Type B pancreatic cell (in vitro differentiated cells): ENCODE measurements at regions not wholly inside any gene's neighbourhood (a gene's known extent, or its start where the extent isn't known, plus 50 kb on each side); places are given as distances from the start of the nearest gene placed in this dataset.

Experiments used
- DNase-seq: peaks from one replicate; pipeline ENCODE4 v3.0.0; 2021; ENCODE audit warnings: mixed read lengths; ENCODE audit not compliant: unreplicated experiment; ENCODE audit errors: extremely low spot score
- H3K27ac Mint-ChIP-seq: 2 replicates; pipeline ENCODE4 v1.8.0; 2021; ENCODE audit warnings: mild to moderate bottlenecking, mixed read lengths
- H3K27me3 Mint-ChIP-seq: 2 replicates; pipeline ENCODE4 v1.8.0; 2021; ENCODE audit warnings: mixed read lengths
- H3K36me3 Mint-ChIP-seq: 2 replicates; pipeline ENCODE4 v1.8.0; 2021; ENCODE audit warnings: mixed read lengths
- H3K4me1 Mint-ChIP-seq: one replicate; pipeline ENCODE4 v1.8.0; 2021; ENCODE audit warnings: mixed read lengths; ENCODE audit not compliant: unreplicated experiment
- H3K4me3 Mint-ChIP-seq: 2 replicates; pipeline ENCODE4 v1.8.0; 2021; ENCODE audit warnings: mild to moderate bottlenecking, mixed read lengths
- H3K9me3 Mint-ChIP-seq: 2 replicates; pipeline ENCODE4 v1.8.0; 2021; ENCODE audit warnings: mixed read lengths
- TF ChIP-seq, protein P1 (sequence below): fragments of 200-600 bp; sonication (generic); conservative IDR thresholded peaks from 2 replicates; pipeline ENCODE4 v1.5.0; 2021; ENCODE audit warnings: antibody characterized with exemption, mild to moderate bottlenecking

- no peak for DNase-seq
- Mint-ChIP-seq H3K9me3 (peaks cover 3% of the 10 kb centered on the region), H3K27me3 (peaks cover under 1% of the 10 kb centered on the region), H3K36me3 (no peaks in the 10 kb centered on the region), H3K4me1 (no peaks in the 10 kb centered on the region), H3K27ac (no peak overlapping the region), H3K4me3 (no peak overlapping the region)
- TF ChIP-seq, protein P1, sequence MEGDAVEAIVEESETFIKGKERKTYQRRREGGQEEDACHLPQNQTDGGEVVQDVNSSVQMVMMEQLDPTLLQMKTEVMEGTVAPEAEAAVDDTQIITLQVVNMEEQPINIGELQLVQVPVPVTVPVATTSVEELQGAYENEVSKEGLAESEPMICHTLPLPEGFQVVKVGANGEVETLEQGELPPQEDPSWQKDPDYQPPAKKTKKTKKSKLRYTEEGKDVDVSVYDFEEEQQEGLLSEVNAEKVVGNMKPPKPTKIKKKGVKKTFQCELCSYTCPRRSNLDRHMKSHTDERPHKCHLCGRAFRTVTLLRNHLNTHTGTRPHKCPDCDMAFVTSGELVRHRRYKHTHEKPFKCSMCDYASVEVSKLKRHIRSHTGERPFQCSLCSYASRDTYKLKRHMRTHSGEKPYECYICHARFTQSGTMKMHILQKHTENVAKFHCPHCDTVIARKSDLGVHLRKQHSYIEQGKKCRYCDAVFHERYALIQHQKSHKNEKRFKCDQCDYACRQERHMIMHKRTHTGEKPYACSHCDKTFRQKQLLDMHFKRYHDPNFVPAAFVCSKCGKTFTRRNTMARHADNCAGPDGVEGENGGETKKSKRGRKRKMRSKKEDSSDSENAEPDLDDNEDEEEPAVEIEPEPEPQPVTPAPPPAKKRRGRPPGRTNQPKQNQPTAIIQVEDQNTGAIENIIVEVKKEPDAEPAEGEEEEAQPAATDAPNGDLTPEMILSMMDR = no peak
These were observed 156.6 kb downstream of the TXNL1 start for GRCh38 chr18:56481751-56482150.

GRCh38 chr18:56479841-56480240 is 158.6 kb downstream of the TXNL1 start:
- Mint-ChIP-seq H3K27me3 (no peaks in the 10 kb centered on the region), H3K4me3 (no peak overlapping the region), H3K27ac (no peak overlapping the region), H3K36me3 (no peaks in the 10 kb centered on the region), H3K9me3 (no peaks in the 10 kb centered on the region), H3K4me1 (no peaks in the 10 kb centered on the region)
- TF ChIP-seq, protein P1 = no peak
- no peak for DNase-seq

GRCh38 chr18:56475250-56475649 is 163.1 kb downstream of the TXNL1 start:
- no peak overlapping the region for H3K27ac Mint-ChIP-seq
- TF ChIP-seq, protein P1 = no peak
- no peaks in the 10 kb centered on the region for H3K36me3 Mint-ChIP-seq
- DNase-seq = no peak
- no peak overlapping the region for H3K4me3 Mint-ChIP-seq
- peaks cover 5% of the 10 kb centered on the region for H3K4me1 Mint-ChIP-seq
- H3K9me3 Mint-ChIP-seq = no peaks in the 10 kb centered on the region
- no peaks in the 10 kb centered on the region for H3K27me3 Mint-ChIP-seq

GRCh38 chr18:56473400-56474024 is 164.9 kb downstream of the TXNL1 start:
- Mint-ChIP-seq H3K4me1 (peaks cover 5% of the 10 kb centered on the region), H3K27me3 (no peaks in the 10 kb centered on the region), H3K36me3 (no peaks in the 10 kb centered on the region), H3K27ac (no peak overlapping the region), H3K9me3 (no peaks in the 10 kb centered on the region), H3K4me3 (no peak overlapping the region)
- DNase-seq = no peak
- TF ChIP-seq, protein P1 = no peak

DNA sequence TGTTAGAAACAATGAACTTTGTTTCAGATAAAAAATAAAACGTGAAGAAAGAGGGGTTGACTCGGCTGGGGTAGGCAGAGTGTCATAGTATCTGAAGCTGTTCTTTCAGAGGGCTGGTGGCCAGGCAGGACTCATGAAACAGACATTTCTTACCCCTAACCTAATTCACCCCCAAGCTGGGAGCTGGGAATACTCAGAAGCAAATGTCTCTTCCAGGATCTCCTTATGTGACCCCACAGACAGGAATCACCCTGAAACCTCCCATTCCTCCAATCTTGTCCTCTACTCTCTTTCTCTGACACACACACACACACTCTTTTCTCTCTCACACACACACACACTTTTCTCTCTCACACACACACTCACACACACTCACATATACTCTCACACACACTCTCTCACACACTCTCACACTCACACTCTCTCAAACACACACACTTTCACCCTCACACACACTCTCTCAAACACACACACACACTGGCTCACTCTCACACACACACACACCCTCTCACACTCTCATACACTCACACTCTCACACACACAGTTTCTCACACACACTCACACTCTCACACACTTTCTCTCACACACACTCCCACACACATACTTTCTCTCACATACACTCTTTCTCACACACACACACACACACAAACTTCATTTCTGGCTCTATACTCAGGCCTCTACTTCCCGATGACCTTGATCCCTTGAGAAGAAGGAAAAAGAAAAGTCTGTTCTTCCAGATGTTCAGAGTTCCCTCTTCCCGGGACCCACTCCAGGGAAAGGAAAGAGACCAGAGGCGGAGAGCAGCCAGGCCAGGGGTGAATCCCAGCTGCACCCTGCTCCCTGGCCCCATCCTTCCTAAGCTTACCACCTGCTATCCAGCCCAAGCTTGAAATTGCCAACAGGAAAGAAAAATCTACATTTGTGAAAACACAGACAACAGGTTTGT is 167.7 kb downstream of the TXNL1 start:
- Mint-ChIP-seq H3K36me3 (no peaks in the 10 kb centered on the region), H3K4me3 (no peak overlapping the region), H3K27ac (no peak overlapping the region), H3K27me3 (no peaks in the 10 kb centered on the region), H3K4me1 (peaks cover 5% of the 10 kb centered on the region), H3K9me3 (peaks cover 2% of the 10 kb centered on the region)
- TF ChIP-seq, protein P1 = no peak
- no peak for DNase-seq
